Fibroblast of skin of left biceps (primary cell): ENCODE measurements at regions not wholly inside any gene's neighbourhood (a gene's known extent, or its start where the extent isn't known, plus 50 kb on each side); places are given as distances from the start of the nearest gene placed in this dataset.

Experiments
- DNase-seq, 2 experiments: peaks; one replicate each; pipeline ENCODE4 v3.0.0-alpha.2; 2013; ENCODE audit warnings: low read depth in 2 of 2

- no peak for DNase-seq
These were observed 180.3 kb upstream of the GRB10 start for GRCh38 chr7:50962962-50963374.

GRCh38 chr7:50962281-50962883 is 179.7 kb upstream of the GRB10 start:
- DNase-seq: no peak

GRCh38 chr7:50960621-50961310 is 178.1 kb upstream of the GRB10 start:
- no peak for DNase-seq

- DNase-seq: no peak
These were observed 177.3 kb upstream of the GRB10 start for GRCh38 chr7:50959991-50960390.

- DNase-seq: no peak
These were observed 176.9 kb upstream of the GRB10 start for GRCh38 chr7:50959560-50959959.

- no peak for DNase-seq
These were observed 175.2 kb upstream of the GRB10 start for GRCh38 chr7:50957855-50958254.

GRCh38 chr7:50957431-50957830 is 174.7 kb upstream of the GRB10 start:
- DNase-seq: no peak

- DNase-seq: no peak
These were observed 173.9 kb upstream of the GRB10 start for GRCh38 chr7:50956522-50957155.

GRCh38 chr7:50954716-50955115 is 172.0 kb upstream of the GRB10 start:
- DNase-seq: no peak

GRCh38 chr7:50954245-50954644 is 171.5 kb upstream of the GRB10 start:
- DNase-seq: no peak

- DNase-seq: no peak
These were observed 171.1 kb upstream of the GRB10 start for GRCh38 chr7:50953820-50954219.

GRCh38 chr7:50953303-50953702 is 170.6 kb upstream of the GRB10 start:
- no peak for DNase-seq

- no peak for DNase-seq
These were observed 169.8 kb upstream of the GRB10 start for GRCh38 chr7:50952544-50952943.

- DNase-seq: no peak
These were observed 169.4 kb upstream of the GRB10 start for GRCh38 chr7:50952120-50952519.

- no peak for DNase-seq
These were observed 160.8 kb upstream of the GRB10 start for GRCh38 chr7:50943482-50943881.

GRCh38 chr7:50941525-50941924 is 158.8 kb upstream of the GRB10 start:
- DNase-seq: no peak

- no peak for DNase-seq
These were observed 157.9 kb upstream of the GRB10 start for GRCh38 chr7:50940621-50941020.

GRCh38 chr7:50939021-50939420 is 156.3 kb upstream of the GRB10 start:
- DNase-seq: no peak

GRCh38 chr7:50937727-50938126 is 155.0 kb upstream of the GRB10 start:
- DNase-seq: no peak

GRCh38 chr7:50926049-50926448 is 143.4 kb upstream of the GRB10 start:
- DNase-seq: no peak

GRCh38 chr7:50923476-50923875 is 140.8 kb upstream of the GRB10 start:
- no peak for DNase-seq

GRCh38 chr7:50921114-50921813 is 138.6 kb upstream of the GRB10 start:
- DNase-seq: no peak
